ENCODE measurements at regions not wholly inside any gene's neighbourhood (a gene's known extent, or its start where the extent isn't known, plus 50 kb on each side); places are given as distances from the start of the nearest gene placed in this dataset.
A peak's percentile ranks its signal among the peaks of the same experiment; 100 is the strongest.

- TF ChIP-seq CTCF (IDR thresholded peaks at IDR 0.05; ENCODE audit: insufficient read depth, low read depth, low read length, missing control alignments): no peak
- H3K4me3 ChIP-seq (ENCODE audit: low read depth, low read length): no peak overlapping the region
- no peak for DNase-seq (ENCODE audit: low read depth)
These were observed 106.5 kb downstream of the KLF13 start for GRCh38 chr15:31433091-31433490.

GRCh38 chr15:31433574-31433973 lies 106.9 kb downstream of the KLF13 start:
- no peak for TF ChIP-seq CTCF (IDR thresholded peaks at IDR 0.05; ENCODE audit: insufficient read depth, low read depth, low read length, missing control alignments)
- DNase-seq (ENCODE audit: low read depth): no peak
- H3K4me3 ChIP-seq (ENCODE audit: low read depth, low read length): no peak overlapping the region

GRCh38 chr15:31434275-31434587 lies 107.6 kb downstream of the KLF13 start:
- no peak for TF ChIP-seq CTCF (IDR thresholded peaks at IDR 0.05; ENCODE audit: insufficient read depth, low read depth, low read length, missing control alignments)
- no peak overlapping the region for H3K4me3 ChIP-seq (ENCODE audit: low read depth, low read length)
- no peak for DNase-seq (ENCODE audit: low read depth)

- DNase-seq (ENCODE audit: low read depth): peak; percentile 95
- no peak for TF ChIP-seq CTCF (IDR thresholded peaks at IDR 0.05; ENCODE audit: insufficient read depth, low read depth, low read length, missing control alignments)
- H3K4me3 ChIP-seq (ENCODE audit: low read depth, low read length): peak overlapping the region; percentile 51
These were observed 108.1 kb downstream of the KLF13 start for GRCh38 chr15:31434588-31435260.

GRCh38 chr15:31435261-31435911 lies 108.8 kb downstream of the KLF13 start:
- peak; percentile 77 for TF ChIP-seq CTCF (IDR thresholded peaks at IDR 0.05; ENCODE audit: insufficient read depth, low read depth, low read length, missing control alignments)
- peak overlapping the region; percentile 51 for H3K4me3 ChIP-seq (ENCODE audit: low read depth, low read length)
- DNase-seq (ENCODE audit: low read depth): peak; percentile 97

GRCh38 chr15:31435912-31436628 lies 109.4 kb downstream of the KLF13 start:
- peak; percentile 60 for DNase-seq (ENCODE audit: low read depth)
- no peak for TF ChIP-seq CTCF (IDR thresholded peaks at IDR 0.05; ENCODE audit: insufficient read depth, low read depth, low read length, missing control alignments)
- peak overlapping the region; percentile 51 for H3K4me3 ChIP-seq (ENCODE audit: low read depth, low read length)
